DLD1 (cell line): ENCODE measurements at regions not wholly inside any gene's neighbourhood (a gene's known extent, or its start where the extent isn't known, plus 50 kb on each side); places are given as distances from the start of the nearest gene placed in this dataset.

Source experiments
- in situ Hi-C: cut with HindIII; loops from 2 replicates; pipeline ENCODE4 v1.10.0; 2017; ENCODE audit warnings: low sequenced_read_pairs

DNA sequence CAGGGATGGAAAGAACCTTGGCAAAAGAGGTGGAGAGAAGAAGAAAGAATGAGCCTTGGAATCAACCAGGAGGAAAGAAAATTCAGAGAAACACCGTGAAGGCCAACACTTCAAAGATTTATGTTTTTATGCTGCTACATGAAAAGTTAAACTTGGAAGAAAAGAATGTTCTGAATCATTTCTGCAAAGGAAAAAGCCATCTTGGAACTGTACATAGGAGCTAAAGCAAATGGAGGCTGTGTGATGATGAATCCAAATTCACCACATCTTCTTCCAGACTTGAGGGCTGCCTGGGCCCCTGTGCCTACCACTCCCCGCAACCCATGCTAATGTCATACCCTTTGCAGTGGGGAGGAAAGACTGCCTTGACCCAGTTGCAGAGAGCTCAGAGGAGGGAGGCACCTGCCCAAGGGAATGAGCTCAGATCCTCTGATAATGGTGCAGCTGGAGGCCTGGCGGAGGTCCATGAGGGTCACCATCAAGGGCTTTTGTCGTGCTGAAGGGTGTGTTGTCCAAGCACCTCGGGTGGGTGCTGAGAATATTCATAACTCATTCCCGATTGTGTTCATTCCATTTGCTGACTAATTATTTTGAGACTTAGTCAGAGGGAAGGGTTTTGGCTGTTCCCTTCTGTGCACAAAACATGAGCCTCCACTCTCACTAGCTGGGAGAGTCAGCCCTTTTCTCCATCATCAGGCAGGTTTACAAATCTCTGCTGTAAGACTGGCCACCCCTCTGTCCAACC is 245.8 kb upstream of the JAG1 start:
- in situ Hi-C loops = no loop called here

DNA sequence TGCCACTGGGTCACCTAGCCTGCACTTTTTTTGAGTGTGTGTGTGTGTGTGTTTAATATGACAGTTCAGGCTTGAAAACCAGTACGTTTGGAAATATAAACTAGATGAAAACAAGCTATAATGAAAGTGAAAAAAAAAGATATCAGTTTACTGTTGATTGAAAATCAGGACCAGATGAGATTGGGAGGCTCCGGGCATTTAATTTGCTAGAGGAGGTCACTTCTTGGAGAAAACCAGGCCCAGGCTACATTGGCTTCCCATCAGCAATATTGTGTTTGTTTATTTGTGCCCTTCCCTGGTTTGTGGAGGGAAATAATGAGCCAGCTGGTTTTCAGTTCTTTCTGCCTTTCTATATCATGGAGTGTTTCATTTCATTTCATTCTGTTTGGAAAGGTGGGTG is 246.6 kb upstream of the JAG1 start:
- in situ Hi-C loops = no loop called here

DNA sequence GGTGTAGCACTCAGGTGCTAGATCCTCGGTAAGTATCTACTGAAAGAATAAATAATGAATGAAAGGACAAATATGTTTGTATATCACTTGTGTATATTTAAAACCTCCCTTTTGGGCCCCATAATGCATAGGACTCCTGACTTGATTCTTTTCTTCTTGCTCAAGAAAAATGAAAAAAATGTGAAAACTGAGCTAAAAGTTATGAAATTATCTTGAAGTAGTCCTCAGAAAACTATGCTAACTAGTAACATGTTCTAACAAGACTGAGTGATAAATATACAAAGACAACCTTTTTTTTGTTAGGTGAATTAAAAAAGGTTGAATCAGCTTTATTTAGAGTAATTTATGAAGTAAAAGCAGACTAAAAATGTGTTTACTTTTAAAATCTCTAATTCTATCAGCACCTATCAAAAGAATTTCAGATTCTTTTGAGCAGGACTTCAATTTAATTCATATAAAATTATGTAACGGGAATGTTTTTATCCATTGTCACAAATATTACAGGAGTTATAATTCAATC is 247.8 kb upstream of the JAG1 start:
- in situ Hi-C loops = no loop called here

DNA sequence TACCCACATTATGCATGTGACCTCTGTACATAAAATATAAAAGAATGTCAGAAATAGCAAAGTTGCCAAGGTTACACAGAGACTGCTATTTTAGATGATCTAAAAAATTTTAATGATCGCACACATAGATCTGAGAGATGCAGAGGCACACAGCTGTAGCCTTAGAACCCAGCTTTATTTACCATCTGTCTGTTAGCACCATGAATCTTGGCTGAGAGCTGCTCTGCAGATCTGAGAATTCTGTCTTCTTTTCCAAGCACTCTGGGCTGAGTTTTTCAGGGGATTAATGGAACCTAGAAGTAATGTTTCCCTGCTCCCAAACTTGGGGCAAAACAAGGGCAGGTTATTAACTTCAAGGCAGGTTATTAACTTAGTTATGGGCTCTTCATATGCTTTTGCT is 248.7 kb upstream of the JAG1 start:
- in situ Hi-C loops = no loop called here

DNA sequence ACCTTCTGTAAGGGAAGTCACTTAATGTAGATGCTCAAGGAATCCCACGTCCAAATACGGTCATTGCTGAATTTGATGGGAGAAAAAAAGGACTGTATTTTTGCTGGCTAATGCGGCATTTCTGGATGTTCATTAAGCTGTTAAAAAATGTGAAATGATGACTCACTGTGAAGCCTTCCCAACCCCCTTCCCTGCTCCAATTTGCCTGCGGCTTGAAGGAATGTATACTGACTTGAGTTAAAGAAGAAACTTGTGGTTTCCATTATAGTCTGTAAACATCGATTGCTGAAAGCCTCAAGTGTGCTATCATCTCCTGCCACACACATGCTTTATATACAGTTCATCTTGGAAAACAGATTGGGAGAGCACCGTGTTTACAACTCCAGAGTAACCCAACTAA is 249.1 kb upstream of the JAG1 start:
- in situ Hi-C loops = no loop called here

DNA sequence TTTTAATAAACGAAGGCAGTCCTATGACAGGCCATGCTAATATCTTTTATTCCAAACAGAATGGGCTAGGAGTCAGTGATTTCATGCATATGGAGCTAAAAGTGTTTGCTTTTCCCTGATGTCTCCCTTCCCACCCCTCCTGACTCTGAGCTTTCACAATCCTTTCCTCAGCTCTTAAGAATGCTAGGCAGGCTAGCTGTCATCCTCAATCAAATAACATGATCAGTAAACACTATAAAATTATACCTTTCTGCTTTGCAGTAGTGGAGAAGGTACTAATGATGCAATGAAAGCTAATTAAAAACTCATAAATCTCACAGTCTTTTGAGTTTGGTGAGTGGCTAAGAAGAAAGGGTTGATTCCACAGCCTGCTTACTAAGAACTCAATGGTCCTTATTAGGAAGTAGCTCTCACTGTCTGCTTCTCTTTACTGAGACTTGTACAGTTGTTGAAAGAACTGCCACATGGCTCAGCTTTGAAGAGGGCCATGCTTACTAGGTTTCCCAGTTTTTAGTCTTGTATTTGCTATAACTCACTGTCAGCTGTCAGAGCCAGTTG is 250.9 kb upstream of the JAG1 start:
- in situ Hi-C loops = no loop called here

DNA sequence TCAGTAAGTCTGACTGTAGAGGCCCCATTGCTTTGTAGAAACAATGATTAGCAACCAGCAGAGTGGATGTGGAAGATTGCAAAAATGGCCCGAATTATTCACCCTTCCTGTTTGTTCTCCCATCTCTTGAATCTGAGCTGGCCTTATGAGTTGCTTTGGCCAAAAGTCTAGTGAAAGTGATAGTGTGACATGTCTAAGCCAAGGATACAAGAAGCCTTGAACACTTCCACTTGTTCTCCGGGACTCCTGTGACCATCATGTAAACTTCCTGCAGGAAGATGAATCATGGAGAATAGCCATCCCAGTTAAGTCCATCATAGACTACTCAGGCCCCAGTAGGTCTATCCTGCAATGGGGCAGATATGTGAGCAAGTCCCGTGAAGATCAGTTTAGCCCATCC is 252.0 kb upstream of the JAG1 start:
- in situ Hi-C loops = no loop called here

DNA sequence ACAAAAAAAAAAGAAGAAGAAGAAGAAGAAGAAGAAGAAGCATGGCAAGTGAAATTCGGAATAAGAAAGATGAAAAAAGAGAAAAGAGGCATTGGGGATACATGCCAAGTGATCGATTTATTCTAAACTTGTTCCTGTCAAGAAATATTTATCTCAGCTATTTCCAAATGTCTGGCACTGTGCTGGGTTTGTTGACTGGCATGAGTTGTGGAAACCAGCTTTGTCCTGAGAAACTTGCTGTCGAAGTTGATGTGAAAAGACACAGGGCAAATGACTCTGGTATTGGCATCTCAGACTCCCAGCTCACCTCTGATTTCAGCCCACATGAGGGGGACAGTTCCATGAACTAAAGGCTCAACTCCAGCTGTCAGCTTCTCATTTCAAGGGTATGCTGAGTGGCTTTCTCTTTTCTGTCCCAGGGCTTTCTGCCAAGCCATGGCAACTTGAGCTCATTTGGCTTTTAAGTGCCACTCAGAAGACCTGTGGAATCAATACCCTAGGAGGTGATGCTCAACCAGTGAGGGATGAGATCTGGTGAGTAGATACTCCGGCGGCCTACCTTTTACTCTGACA is 253.3 kb upstream of the JAG1 start:
- in situ Hi-C loops = no loop called here

DNA sequence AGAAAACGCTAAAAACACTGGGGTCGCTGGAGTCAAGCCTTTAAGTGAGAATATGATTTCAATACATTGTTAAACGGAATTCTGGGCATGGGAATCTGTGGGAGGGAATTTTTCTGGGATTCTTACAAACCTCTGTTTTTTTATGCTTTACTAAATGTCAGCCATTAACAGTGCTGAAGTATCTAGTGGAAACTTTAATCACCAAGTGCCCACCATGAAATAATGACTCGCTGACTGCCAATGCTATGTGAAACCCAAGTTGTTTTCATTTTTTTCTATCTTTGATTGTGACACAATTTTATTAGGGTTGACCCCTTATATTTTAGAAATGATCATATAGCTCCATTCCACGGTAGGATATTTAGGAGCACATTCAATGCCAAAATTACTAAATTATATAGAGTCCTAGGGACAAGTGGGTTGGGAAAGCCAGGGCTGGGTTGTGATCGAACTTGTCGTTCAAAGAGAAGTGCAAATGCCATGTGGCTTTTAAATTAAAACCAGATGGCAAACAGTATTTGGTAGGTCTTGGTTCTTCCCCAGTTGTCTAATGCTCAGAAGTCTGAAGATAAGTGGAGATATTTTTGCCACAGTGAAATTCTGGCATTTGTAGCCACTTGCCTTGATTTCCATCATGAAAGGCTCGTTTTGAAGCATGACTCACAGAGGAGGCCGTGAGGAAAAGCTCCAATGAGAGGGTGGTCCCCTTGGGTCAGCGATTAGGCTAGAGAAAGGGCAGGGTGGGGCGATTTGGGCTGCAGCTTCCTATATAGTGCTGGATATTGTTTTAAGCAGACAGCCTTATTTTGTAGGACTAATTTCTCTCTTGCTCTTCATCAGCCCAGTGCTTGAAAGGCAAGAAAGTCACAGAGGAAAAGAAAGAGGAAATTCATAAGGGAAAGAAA is 254.4 kb upstream of the JAG1 start:
- in situ Hi-C loops = no loop called here

DNA sequence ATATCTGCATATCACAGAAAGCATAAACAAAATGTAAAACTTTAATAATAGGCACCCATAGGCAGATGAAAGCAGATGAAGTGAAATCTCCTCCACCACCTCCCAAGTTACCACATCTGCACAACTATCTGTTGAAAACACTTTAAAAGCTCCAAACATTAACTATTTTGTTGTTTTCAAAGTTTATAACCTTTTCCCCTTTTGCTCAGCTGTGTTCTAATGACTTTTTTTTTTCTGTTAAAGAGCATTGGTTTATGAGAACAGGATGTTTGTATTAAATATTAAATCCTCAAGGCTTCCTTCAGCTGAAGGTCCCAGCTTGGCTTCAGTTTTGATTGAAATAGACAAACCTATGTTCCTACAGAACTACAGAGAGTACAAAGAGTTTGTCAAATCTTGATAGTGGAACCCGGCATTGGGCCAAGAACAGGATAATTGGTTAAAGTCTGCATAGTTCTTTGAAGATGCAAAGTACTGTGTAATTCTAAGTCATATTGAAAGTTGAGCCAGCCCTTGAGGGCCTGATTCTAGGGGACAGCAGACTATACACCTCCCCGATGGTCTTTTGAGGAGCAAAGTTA is 255.1 kb upstream of the JAG1 start:
- in situ Hi-C loops = no loop called here

DNA sequence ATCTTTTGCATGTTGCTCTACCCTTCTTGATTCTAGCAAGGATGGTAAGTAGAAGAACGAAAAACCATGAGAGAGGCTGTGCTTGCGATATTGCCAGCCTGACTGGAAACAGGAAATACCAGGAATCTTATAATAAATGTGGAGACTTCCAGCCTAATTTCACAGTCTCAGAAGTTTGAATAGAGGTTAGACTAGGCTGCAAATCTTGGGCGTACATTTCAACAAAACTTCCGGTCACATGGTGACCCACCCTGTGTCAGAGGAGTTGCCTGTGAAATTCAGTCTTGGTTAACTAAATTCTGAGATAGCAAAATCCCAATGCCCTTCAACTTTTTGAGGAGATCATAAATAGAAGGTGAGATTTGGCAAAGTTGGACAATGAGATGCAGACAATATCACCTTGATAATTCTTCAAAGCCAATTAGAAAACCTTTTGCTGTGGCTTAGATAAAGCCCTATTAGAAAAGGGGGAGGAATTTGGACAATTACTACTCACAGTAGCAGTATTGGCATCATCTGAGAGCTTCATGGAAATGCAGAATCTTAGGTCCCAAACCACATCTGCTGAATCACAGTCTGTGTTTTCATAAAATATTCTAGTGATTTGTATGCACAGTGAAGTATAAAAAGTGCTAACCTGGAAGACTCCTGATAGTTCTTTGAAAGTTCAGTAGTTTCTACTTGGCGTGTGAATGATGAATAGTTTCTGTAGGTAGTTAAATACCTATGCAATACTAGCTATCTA is 262.0 kb upstream of the JAG1 start:
- in situ Hi-C loops = no loop called here

DNA sequence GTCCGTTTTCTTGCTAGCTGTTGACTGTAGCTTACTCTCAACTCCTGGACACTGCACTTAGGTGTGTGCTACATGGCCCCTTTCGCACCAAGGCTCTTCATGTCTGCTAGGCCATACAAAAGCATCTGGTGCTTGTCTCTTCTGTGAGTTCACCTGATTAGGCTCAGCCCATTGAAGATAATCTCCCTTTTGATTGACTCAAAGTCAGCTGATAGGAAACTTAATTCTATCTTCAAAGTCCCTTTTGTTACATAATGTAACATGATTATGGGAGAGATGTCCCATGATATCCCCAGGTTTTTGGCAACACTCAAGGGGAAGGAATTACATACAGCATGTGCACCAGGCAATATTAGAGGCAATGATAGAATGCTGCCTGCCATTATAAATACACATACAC is 263.0 kb upstream of the JAG1 start:
- in situ Hi-C loops = no loop called here

DNA sequence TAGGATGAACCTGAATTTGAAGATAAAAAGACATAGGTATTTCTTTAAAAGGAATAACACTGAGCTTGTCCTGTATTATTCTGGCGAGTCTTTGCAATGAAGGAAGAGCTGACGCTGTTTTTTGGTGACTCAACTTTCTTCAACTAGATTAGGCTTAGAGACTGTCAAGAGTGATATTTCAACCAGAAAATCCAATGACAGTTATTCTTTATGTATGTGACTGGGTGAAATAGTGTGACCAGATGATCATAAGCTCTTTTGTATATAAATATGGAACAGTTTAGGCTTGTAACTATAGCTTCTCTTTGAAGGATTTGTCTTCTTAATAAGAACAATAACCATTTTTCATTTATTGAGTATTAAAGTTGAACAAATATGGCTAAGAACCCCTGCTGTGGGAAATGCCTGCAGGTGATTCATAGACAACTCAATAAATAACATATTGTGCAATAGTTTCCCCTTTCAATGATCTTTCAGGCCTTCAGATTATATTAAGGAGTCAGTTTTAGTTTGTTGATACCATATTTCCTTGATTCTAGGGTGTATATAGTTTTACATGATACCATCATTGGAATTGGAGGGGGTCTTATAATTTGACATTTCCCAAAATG is 265.6 kb upstream of the JAG1 start:
- in situ Hi-C loops = no loop called here

DNA sequence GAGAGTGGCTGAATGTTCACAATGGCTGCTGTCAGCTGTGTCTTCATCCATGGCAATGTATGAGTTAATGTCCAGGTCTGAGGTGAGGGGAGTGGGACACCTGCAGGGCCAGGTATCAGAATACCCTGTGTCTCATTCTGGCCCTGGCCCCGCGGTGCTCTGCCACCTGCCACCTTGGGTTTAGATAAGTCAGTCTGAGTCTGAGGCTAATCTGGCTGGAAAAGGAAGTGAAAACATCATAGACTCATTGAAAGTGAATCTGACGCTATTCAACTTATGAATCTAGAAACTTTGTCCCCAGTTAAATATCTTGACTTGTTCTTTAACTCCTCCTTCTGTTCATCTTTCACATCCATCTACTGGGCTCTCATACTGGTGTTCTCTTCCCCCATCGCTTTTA is 267.1 kb upstream of the JAG1 start:
- in situ Hi-C loops = no loop called here

DNA sequence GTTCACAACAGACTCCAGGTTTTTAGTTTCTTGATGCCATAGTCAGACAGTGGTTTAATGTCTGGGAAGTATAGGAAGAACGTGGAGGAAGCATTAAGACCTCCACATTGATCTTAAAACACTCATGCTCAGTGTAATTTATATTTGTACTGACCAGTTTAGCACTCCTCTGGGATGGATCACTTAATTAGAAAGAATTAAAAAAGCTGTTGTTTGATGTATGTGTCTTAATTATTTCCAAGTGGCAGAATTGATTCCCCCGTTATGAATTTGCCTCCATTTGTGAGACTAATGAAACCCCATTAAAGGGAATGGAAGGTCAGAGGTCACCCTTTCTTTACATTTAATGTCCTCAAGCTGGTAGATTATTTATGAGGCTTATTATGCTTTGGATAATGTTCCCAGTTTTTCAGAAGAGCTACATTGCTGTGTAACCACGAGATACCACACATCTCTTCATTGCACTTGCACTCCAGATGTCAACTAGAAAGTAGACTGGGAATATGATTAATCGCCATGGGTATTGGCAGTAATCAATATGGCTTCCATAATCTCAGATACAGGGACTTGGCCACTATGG is 270.0 kb upstream of the JAG1 start:
- in situ Hi-C loops = no loop called here

DNA sequence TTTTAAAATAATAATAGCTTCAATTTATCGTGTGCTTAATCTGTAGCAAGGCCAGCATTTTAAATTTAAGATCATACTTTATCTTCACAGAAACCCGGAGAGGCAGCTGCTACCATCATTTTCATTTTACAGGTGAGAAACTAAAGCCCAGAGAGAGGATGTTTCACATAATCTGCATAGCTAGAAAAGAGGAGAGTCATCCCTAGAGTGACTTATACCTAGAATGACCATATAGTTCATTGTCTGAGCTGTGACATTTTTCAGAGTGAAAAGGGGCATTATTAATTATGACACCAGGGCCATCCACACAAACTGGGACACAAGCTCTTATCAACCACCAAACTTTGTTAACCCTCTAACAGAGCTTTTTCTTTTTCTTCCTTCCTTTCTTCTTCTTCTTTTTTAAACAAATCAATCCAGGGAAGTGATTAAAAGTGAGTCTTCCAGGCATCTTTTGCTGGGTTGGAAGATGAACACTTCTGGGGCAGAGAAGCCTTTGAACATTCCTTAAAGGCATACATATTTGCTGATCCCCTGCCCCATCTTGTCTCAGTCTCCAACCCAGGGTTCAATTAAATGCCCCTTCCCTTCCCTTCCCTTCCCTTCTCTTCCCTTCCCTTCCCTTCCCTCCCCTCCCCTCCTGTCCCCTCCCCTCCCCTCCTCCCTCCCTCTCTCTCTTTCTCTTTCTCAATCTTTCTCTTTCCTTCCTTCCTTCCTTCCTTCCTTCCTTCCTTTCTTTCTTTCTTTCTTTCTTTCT is 272.5 kb upstream of the JAG1 start:
- in situ Hi-C loops = no loop called here

DNA sequence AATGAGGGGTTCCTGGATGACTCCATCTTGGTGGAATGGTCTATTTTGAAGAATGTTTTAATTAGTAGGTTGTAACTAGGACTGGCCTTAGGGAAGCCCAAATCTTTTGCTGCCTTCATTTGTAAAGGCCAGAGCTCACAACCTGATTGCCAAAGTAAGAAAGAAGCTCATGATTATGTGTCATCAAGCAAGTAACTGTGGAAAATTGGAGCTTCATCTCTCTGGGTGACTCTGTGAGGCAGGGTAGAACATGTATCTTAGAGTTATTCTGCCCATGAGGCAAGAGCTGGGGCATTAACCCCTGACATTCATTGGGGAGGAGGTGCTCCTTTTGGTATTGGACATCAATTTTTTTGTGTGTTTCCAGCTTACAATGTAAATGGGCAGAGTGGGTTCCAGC is 273.9 kb upstream of the JAG1 start:
- in situ Hi-C loops = no loop called here

DNA sequence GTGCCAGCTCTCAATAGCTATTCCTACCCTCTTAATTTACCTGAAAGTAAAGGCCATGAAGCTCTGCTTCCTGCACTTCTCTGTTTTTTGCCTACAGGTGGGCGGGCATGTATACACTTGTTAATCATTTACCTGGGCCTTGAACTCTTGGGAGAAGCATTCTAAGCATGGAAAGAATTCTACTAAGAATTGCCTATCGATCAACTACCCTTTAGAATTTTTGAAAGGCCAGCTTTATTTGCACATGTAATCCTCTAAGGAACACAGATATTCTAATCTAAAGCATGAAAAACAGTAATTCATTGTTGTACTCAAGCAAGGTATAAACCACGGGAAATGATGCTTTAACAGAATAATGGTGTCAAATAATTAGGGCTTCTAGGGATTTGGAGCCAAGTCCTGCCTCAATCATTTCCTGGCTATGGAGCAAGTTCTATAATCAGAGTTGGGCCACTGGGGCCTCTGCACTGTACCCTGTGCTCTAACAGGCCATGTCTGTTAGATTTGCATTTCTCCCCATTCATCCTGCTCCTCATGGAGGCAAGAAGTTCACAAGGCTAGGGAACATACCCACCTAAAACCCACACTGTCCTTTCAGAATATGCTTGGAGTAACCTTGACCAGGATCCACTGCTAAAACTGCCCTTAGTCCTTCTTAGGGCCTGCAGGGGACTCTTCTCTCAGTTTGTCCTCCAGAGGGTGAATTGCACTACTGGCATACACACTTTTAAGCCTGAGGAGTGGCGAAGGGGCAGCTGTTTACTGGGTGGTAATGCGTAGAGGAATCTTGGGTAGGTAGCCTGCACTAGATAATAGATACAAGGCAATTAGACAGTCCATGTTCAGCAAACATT is 276.4 kb upstream of the JAG1 start:
- in situ Hi-C loops = no loop called here
